ENCODE measurements at regions not wholly inside any gene's neighbourhood (a gene's known extent, or its start where the extent isn't known, plus 50 kb on each side); places are given as distances from the start of the nearest gene placed in this dataset.

GRCh38 chrX:98111684-98112083 is 1228.0 kb downstream of the RPA4 start:
- TF ChIP-seq CTCF (conservative IDR thresholded peaks at IDR 0.05; ENCODE audit: low read depth, low read length), result no peak
- no peak for TF ChIP-seq POLR2A (IDR thresholded peaks at IDR 0.05; ENCODE audit: low read depth, low read length)
